HG02943 (cell line): ENCODE measurements at regions not wholly inside any gene's neighbourhood (a gene's known extent, or its start where the extent isn't known, plus 50 kb on each side); places are given as distances from the start of the nearest gene placed in this dataset.

Experiments
- ATAC-seq: cut with Tn5 transposase; IDR thresholded peaks from one replicate; pipeline ENCODE4 v1.9.1; 2021; ENCODE audit warnings: mild to moderate bottlenecking, low read depth, moderate library complexity; ENCODE audit not compliant: unreplicated experiment

DNA sequence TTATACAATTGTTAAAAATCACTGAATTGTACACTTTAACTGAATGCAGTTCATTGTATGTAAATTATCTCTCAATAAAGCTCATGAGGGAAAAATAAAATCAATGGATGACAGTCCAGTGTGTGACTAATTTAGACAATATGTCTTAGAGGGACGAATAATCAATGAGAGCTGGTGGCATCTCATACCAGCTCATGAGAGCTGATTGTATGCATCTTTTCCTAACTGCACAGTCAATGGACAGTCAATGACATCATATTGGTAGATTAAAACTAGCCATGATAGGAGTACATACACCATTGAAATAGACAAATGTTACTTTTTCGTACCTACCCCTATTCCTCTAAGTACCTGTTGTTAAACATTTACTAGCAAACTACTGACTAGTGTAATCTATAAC is 946.1 kb downstream of the SQOR start:
- no peak for ATAC-seq

DNA sequence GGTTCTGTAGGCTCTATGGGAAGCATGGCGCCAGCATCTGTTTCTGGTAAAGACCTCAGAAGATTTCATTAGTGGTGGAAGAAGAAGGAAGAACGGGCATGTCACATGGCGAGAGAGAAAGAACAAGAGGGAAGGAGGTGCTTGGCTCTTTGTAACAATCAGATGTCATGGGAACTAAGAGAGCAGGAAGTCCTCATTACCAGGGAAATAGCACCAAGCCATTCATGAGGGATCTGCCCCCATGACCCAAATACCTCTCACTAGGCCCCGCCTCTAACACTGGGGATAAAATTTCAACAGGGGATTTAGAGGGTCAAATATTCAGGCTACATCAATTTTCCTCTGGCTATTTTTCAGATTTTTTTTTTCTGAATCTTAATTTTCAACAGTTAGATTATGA is 954.3 kb downstream of the SQOR start:
- no peak for ATAC-seq

DNA sequence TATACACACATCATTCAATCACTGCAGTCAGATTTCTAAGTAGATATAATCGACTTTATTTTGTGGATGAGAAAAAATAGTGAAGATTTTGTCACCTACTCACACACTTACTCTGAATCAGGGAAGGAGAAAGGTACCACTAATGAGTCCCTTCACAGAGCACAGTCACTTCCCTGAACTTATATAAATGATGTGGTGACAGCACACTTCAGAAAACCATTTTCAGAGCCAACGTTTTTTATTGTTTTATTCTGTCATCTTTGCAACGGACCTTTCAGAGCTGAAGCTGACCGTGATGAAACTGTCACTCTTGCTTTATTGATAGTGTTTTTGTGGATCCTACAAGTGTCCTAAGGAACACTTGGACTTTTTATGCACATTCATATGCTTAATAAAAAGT is 956.6 kb downstream of the SQOR start:
- no peak for ATAC-seq

DNA sequence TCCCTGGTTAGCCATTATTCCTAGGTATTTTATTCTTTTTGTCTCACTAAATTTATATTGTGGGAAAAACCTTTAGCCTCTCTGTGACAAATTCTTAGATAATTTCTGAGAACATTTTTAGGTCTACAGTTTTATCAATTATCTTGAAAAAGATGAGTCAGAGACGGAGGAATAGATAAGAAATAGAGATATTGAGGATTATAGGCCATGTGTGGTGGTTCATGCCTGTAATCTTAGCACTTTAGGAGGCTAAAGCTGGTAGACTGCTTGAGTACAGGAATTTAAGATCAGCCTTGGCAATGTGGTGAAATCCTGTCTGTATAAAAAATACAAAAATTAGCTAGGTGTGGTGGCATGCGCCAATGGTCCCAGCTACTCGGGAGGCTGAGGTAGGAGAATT is 960.2 kb downstream of the SQOR start:
- ATAC-seq, result no peak

DNA sequence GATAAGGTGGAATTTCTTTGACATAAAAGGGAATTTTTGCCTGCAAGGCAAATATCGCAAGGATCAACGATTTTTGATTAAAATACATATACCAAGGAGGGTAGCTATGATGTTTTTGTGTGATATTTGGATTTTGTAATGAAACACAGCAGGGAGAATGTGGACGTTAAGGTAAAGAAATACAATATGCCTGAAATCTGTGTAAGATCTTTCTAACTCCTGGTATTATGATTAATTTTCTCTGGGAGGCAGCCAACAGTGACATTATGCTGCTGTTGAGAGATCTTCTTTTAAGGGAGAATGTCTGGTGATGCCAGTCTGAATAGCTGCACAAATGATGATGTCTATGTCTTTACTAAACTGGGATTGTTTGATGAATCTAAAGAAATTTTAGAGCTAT is 972.2 kb downstream of the SQOR start:
- no peak for ATAC-seq

DNA sequence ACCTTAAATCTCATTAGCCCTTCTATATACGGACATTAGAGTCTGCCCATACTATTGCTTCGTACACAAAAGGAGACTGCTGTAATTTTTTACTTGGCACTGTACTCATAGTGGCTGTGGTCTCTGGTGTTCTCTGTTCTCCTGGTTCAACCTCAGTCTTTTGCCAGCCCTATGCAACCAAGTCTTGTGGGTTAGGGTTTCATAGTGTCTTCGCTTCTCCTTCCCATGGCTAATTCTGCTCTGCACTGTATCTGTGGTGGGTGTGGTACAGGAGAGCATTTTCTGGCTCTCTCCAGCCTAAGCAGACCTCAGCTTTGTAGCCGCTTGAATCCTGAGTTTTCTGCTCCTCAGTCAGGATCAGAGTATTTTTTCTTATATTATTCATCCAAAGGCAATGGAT is 981.2 kb downstream of the SQOR start:
- ATAC-seq, result no peak

DNA sequence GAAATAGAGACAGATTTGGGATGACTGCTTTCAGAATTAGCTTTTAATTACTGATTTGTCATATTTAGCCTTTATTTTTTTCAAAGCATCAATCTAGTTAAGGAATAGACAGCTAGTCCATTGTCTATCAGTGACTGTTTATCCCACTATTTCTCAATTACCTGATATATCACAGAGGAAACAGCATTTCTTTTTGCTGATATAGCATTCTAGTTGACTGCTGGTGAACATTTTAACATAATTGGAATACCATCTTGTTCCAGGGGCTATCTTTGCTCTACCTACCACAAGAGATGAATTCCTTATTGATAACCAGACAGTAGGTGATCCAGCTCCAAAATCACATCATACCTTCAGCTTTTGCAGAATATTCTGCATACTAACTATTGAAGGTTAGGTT is 982.7 kb downstream of the SQOR start:
- ATAC-seq, result no peak

DNA sequence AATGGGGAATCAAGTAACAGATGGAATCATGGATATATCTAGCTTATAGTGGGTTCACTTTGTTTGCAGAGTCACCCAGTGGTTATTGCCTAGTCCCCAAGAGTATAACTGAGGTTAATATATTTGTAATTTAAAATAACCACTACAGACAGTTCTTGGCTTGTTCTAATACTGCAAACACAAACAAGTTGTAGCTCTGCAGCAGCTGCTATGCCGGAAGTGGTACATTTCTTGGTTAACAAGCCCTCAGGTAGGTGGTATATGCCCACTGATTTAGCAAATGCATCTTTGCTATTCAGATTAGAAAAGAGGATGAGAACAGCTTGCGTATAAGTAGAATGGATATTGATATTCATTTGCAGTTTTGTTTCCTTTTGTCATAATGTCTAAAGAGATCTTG is 984.2 kb downstream of the SQOR start:
- ATAC-seq, result no peak

DNA sequence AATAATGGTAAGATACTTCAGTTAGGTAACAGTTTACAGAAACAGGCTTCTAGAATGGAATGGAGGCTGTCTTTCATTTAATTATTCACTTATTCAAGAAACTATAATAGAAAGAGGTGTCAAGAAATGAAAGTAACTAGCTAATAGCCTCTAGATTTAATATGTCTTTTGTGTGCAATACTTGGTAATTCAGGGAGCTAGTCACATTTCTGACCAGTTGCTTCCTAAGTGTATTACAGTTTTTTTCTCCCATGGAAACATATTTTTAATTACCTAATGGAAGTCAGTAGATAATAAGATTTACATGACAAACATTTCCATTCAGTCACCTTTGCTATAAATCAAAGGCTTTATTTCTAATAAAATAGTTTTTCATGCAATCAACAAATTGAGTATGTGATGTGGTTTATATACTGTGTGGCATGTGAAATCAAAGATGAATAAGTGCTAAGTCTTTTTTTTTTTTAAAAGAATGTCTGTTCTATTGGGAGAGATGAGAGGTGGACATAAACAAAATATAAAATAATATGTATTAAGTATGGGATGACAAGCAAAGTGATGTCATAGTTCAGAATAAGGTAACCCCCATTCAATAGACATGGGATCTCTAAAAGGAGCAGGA is 985.7 kb downstream of the SQOR start:
- no peak for ATAC-seq

DNA sequence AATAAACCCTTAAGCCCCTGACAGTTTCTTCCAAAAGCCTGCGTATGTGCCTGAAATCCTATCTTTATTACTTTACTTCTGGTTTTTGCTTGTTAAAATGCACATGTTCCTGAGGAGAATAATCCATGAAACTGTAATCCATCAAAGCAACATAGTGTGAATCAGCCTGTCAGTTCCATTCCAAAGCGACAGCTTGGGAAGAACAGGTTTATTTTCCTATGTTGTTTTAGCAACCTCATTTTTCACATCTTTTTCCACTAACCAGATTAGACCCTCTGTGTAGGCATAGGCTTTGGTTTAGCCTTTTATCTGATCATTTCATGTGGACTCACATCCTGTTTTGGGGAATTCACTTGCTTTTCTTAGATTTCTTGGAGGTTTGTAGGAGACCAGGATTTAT is 988.0 kb downstream of the SQOR start:
- ATAC-seq, result no peak

DNA sequence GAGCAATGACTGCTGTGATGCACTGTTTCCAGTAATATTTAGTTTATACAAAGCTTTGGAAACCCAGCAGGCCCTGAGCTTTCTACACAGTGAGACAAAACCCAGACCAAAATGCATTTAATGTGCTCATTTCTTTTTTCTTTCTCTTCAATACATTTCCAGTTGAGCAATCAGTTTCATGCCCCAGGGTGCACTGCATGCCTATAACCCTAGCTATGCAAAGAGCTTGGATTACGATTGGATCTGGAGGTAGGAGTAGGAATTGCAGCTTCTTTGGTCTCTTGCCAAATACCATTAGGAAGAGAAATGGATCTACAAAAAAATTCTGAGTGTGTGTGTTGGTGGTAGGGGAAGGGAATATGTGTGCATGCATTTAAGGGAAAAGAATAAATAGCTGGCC is 1001.4 kb downstream of the SQOR start:
- no peak for ATAC-seq

DNA sequence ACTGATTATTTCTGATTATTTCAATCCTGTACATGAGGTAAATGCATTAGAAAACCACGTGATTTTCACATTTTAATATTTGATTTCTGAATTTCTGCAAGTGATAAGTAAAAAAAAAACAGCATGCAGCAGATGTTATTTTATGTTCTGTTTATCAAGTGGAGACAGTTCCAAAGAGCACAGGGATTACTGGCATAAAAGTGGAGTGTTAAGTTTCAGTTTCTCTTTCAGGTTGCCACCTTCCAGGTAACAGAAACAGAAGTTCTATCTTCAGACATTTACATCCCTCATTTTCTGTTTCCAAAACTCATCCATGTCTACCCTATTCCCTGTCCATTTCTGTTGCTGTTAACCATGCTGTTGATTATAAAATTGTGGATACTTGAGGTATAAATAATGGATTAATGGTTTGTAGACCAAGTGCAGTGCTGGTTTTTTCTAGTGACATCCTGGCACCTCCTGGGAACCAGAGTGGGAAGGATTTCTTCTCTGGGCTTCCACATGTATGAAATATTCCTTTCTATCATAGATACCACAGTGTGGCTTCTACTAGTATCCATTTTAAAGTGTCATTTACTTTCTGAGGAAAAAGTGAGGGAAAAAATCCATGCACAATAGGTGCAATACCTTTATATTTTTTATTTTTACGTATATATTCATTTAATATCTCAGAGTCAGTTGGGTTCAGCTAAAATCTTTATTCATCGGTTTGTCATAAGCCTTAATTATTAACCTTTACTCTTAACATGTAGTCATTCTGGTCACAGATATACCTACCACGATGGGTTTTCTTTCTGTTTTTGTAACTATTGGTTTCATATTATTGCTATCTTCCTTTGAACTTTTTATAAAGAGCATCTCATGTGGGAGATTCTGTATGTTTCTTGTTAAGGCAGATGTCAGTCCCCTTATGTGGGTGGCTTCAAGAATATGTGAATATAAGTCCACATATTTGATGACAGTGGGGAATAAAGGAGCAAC is 1010.0 kb downstream of the SQOR start:
- no peak for ATAC-seq

DNA sequence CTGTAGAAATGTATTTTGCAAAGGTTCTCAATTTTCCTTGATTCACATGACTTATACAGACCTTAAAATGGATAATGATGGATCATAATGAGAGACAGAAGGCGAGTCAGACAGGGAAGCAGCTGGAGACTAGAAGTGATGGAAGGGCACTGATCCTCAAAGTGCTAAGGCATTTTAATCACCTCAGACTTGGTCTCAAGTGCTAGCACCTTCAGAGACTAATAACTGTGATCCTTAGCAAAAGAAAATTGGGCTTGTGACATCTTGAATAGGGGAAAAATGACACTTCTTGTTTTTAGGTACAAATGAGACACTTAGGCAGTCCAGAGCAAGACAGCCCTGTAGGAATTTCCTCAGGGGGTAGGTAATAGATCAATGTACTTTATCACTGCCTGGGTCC is 1011.7 kb downstream of the SQOR start:
- no peak for ATAC-seq

DNA sequence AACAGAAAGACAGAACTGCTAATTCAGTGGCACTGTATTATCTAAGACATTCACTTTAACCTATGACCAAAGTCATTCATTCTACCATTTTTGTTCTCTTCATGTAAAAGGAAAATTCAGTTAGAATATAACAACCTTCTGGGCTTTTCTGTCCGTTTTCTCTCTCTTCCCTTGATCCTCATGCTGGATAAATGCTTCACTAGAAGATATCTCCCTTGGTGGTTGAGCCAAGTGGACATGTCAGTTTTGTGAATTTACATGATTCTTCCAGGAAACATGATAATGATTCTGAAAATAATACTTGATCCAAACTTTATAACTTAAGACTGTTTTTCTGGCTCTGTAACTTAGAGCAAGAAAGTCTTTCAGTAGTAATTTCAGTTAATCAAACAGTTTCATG is 1012.2 kb downstream of the SQOR start:
- no peak for ATAC-seq

DNA sequence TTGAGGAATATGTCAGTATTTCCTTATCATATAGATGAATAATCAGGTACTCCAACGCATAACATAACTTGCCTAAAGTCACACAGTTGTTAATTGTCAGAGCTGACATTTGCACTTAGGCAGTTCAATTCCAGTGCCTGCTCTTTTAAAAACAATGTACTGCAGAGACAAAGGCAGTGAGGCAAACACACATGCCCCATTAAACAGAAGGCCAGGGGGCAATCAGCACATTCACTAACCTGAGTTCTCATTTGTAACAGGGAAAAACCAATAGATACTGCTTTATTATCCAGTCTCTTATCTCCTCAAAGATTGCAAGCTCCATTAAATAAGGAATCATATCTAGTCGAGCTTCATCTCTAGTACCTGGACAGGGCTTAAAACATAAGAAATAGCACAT is 1017.4 kb downstream of the SQOR start:
- no peak for ATAC-seq

DNA sequence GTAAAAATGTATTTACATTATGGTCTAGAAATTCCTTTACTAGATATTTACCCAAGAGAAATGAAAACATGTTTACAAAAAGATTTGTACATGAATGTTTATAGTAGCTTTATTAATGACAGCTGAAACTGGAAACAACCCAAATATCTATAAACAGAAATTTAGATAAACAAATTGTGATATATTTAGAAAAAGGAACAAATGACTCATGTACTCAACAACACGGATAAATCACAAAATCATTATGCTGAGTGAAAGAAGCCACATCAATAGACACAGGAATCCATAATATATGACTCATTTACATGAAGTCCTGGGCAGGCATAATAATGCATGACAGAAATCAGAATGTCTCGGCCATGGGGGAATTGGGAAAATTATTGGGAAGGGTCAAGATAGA is 1020.2 kb downstream of the SQOR start:
- no peak for ATAC-seq

DNA sequence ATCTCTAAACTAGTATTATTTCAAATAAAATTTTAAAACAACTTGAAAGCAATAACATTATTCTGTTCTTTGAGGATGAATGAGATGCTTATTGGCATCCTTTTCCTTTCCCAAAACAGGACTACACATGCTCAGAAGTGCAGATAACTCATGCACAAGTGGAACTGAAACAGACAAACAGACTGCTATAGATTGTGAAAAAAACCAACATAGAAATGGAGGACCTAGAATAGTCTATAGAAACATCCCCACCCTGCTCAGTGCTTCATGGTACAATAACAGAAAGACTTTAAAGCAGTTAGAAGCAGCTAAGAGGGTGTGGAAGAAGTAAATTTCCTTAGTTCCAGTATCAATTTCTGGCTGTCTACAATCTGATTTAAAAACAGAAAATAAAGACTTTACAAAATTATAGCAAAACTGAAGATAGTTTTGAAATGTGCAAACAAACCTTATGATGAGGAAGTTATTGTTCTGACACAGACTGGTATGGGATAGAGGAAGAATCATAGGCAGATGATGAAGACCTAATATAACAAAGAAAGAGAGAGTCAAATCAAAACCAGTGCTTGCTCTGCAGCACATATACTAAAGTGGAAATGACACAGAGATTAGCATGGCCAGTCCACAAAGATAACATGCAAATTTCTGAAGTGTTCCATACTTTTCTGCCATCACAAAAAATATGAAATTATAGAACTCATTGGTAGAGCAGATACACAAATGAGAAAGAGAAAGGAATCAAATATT is 1025.4 kb downstream of the SQOR start:
- no peak for ATAC-seq

DNA sequence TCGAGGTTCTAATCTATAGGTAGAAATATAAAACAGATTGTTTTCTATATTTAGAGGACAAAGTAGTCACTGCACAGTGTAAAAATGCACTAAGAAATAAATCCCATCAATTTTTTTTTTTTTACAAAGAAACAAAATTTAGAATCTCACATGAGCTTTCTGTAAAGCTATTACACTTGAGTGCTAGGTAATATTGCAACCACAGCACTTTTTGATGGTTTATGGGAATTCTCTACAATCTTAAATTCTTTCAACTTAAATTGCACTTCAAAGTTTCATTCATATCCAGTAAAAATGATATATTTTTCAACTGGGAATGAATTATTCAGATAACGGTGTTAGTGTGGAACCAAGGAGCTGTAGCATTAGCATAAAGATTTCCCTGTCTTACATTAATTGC is 1035.4 kb downstream of the SQOR start:
- ATAC-seq, result no peak

DNA sequence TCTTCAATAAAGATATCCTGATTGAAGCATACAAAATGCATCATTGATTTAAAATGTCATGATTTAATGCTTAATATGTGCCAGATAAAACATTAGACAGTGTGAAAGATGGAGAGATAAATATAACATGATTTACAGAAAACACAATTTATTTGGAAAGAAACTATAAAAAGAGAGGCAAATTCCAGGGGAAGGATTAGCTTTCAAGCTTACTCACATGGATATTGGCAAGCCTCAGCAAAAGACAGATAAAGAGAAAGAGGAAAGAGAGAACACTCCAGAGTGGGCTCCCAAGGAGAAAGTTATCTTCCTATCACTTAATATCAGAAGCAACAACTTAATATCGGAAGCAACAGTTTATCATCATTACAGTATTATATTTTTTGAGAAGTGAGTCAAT is 1036.5 kb downstream of the SQOR start:
- ATAC-seq, result no peak

DNA sequence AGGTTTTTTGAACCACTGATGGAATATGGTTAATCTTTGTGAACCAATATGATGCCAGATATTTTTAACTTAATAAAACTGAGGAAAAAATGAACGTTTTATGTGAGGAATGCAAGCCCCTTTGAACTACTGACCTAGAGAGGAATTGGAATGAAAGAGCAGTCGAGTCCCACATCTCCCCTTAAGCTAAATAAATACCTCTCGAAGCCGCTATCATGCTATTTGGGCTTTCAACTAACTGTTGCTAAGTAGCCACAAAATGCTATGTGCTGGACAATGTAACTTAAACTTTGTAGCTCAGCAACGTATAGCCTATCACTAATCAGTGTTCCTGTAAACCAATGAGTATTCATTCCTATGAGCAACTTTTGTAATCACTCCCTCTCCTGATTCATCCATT is 1037.2 kb downstream of the SQOR start:
- ATAC-seq, result no peak
